CD4-positive, alpha-beta memory T cell (primary cell): ENCODE measurements at regions not wholly inside any gene's neighbourhood (a gene's known extent, or its start where the extent isn't known, plus 50 kb on each side); places are given as distances from the start of the nearest gene placed in this dataset.

Experiments used
- CTCF ChIA-PET: fragments of 350-600 bp; sonication (Branson Sonifier 250); formaldehyde crosslinking; loops from one replicate; lab custom pipeline; 2021; ENCODE audit warnings: inconsistent platforms; ENCODE audit not compliant: partially characterized antibody; lab: Charles Lee
- POLR2A ChIA-PET: fragments of 350-600 bp; sonication (Branson Sonifier 250); formaldehyde crosslinking; loops from one replicate; lab custom pipeline; 2021; ENCODE audit not compliant: partially characterized antibody; lab: Charles Lee
- DNase-seq, 5 donors: peaks; one replicate each; pipeline versions ENCODE4 v3.0.0 to v3.0.0-alpha.2; 2020 to 2022; ENCODE audit warnings: mixed read lengths in 1 of 5
- H3K27ac ChIP-seq: one replicate; pipeline ENCODE4 v1.7.0; 2013; ENCODE audit warnings: low read depth, low read length
- H3K27me3 ChIP-seq: 2 replicates; pipeline ENCODE4 v1.7.0; 2013; ENCODE audit warnings: mild to moderate bottlenecking, low read length, moderate library complexity; ENCODE audit not compliant: insufficient read depth
- H3K36me3 ChIP-seq: 2 replicates; pipeline ENCODE4 v1.7.0; 2013; ENCODE audit warnings: mild to moderate bottlenecking, low read length, moderate library complexity; ENCODE audit not compliant: insufficient read depth
- H3K4me1 ChIP-seq: 2 replicates; pipeline ENCODE4 v1.7.0; 2013; ENCODE audit warnings: mild to moderate bottlenecking, low read length, moderate library complexity; ENCODE audit not compliant: insufficient read depth
- H3K4me3 ChIP-seq, 2 donors: one replicate each; pipeline ENCODE4 v1.7.0; 2013; ENCODE audit warnings: low read length in 2 of 2, mild to moderate bottlenecking in 1 of 2
- H3K9me3 ChIP-seq, 2 donors: one replicate each; pipeline ENCODE4 v1.7.0; 2013; ENCODE audit warnings: low read length in 2 of 2, control low read depth in 1 of 2; ENCODE audit not compliant: control insufficient read depth in 1 of 2
- H3K27ac Mint-ChIP-seq, 7 donors: one replicate each; pipeline ENCODE4 v1.8.0; 2020 to 2021; ENCODE audit warnings: mixed read lengths in 7 of 7, mild to moderate bottlenecking in 6 of 7, inconsistent platforms in 3 of 7, moderate library complexity in 3 of 7
- H3K27me3 Mint-ChIP-seq, 2 donors: one replicate each; pipeline ENCODE4 v1.8.0; 2020 to 2021; ENCODE audit warnings: mixed read lengths in 2 of 2
- H3K36me3 Mint-ChIP-seq, 2 donors: one replicate each; pipeline ENCODE4 v1.8.0; 2020 to 2021; ENCODE audit warnings: mixed read lengths in 2 of 2, inconsistent platforms in 1 of 2, mild to moderate bottlenecking in 1 of 2
- H3K4me1 Mint-ChIP-seq, 4 donors: one replicate each; pipeline ENCODE4 v1.8.0; 2020 to 2021; ENCODE audit warnings: mixed read lengths in 4 of 4, mild to moderate bottlenecking in 1 of 4
- H3K4me3 Mint-ChIP-seq, 8 donors: one replicate each; pipeline ENCODE4 v1.8.0; 2020 to 2021; ENCODE audit warnings: mixed read lengths in 8 of 8, mild to moderate bottlenecking in 7 of 8, moderate library complexity in 6 of 8, inconsistent platforms in 3 of 8
- H3K9me3 Mint-ChIP-seq, 8 donors: one replicate each; pipeline ENCODE4 v1.8.0; 2020 to 2021; ENCODE audit warnings: mixed read lengths in 8 of 8, mild to moderate bottlenecking in 5 of 8, inconsistent platforms in 3 of 8, moderate library complexity in 1 of 8
- intact Hi-C: fragments of 100-400 bp; cut with micrococcal nuclease; formaldehyde crosslinking; loops from one replicate; pipeline ENCODE4 v1.15.1; 2023

GRCh38 chr4:160869899-160870298, 1293.9 kb downstream of the FSTL5 start:
- H3K27ac ChIP-seq = no peak overlapping the region
- Mint-ChIP-seq H3K27ac (no peak overlapping the region), H3K4me3 (no peak overlapping the region), H3K27me3 (no peaks in the 10 kb centered on the region), H3K9me3 (peaks cover 0 to 10% (median 5%) of the 10 kb centered on the region in 8 donors), H3K36me3 (no peaks in the 10 kb centered on the region), H3K4me1 (no peaks in the 10 kb centered on the region)
- H3K4me3 ChIP-seq = no peak overlapping the region
- ChIA-PET CTCF (no interaction called here), POLR2A (no interaction called here)
- intact Hi-C loops = no loop called here
- DNase-seq = no peak
- H3K36me3 ChIP-seq = no peaks in the 10 kb centered on the region
- H3K4me1 ChIP-seq = no peaks in the 10 kb centered on the region
- H3K9me3 ChIP-seq = no peaks in the 10 kb centered on the region
- no peaks in the 10 kb centered on the region for H3K27me3 ChIP-seq

GRCh38 chr4:160872491-160872890, 1291.3 kb downstream of the FSTL5 start:
- intact Hi-C loops = no loop called here
- H3K27me3 ChIP-seq = no peaks in the 10 kb centered on the region
- Mint-ChIP-seq H3K27ac (no peak overlapping the region), H3K4me3 (no peak overlapping the region), H3K4me1 (no peaks in the 10 kb centered on the region), H3K9me3 (peaks cover 2 to 20% (median 10%) of the 10 kb centered on the region in 8 donors), H3K27me3 (no peaks in the 10 kb centered on the region), H3K36me3 (no peaks in the 10 kb centered on the region)
- H3K27ac ChIP-seq = no peak overlapping the region
- no peaks in the 10 kb centered on the region for H3K9me3 ChIP-seq
- no peak for DNase-seq
- H3K4me3 ChIP-seq = no peak overlapping the region
- CTCF ChIA-PET = no interaction called here
- no peaks in the 10 kb centered on the region for H3K36me3 ChIP-seq
- POLR2A ChIA-PET = no interaction called here
- no peaks in the 10 kb centered on the region for H3K4me1 ChIP-seq

- Histone ChIP-seq H3K9me3 (no peaks in the 10 kb centered on the region), H3K4me1 (no peaks in the 10 kb centered on the region), H3K27me3 (no peaks in the 10 kb centered on the region), H3K36me3 (no peaks in the 10 kb centered on the region), H3K4me3 (no peak overlapping the region), H3K27ac (no peak overlapping the region)
- Mint-ChIP-seq H3K4me3 (peak overlapping the region in 1 of 8 donors; percentile 41), H3K36me3 (no peaks in the 10 kb centered on the region), H3K9me3 (peaks cover under 1 to 19% (median 10%) of the 10 kb centered on the region in 8 donors), H3K27ac (no peak overlapping the region), H3K27me3 (no peaks in the 10 kb centered on the region), H3K4me1 (no peaks in the 10 kb centered on the region)
- DNase-seq = no peak
- intact Hi-C loops = no loop called here
- ChIA-PET POLR2A (no interaction called here), CTCF (no interaction called here)
Measured at GRCh38 chr4:160877087-160877790, 1286.6 kb downstream of the FSTL5 start.

- ChIA-PET POLR2A (no interaction called here), CTCF (no interaction called here)
- intact Hi-C loops = no loop called here
- Histone ChIP-seq H3K27ac (no peak overlapping the region), H3K36me3 (no peaks in the 10 kb centered on the region), H3K4me3 (no peak overlapping the region), H3K4me1 (no peaks in the 10 kb centered on the region), H3K27me3 (no peaks in the 10 kb centered on the region), H3K9me3 (no peaks in the 10 kb centered on the region)
- Mint-ChIP-seq H3K27me3 (no peaks in the 10 kb centered on the region), H3K9me3 (peaks cover 6 to 19% (median 12%) of the 10 kb centered on the region in 8 donors), H3K27ac (no peak overlapping the region), H3K36me3 (no peaks in the 10 kb centered on the region), H3K4me3 (no peak overlapping the region), H3K4me1 (no peaks in the 10 kb centered on the region)
- no peak for DNase-seq
Measured at GRCh38 chr4:160880180-160880579, 1283.6 kb downstream of the FSTL5 start.

GRCh38 chr4:160887668-160888067, 1276.1 kb downstream of the FSTL5 start:
- no peak overlapping the region for H3K27ac Mint-ChIP-seq
- peaks cover 0 to 7% (median 3%) of the 10 kb centered on the region in 8 donors for H3K9me3 Mint-ChIP-seq
- no peaks in the 10 kb centered on the region for H3K27me3 Mint-ChIP-seq
- H3K4me1 Mint-ChIP-seq = no peaks in the 10 kb centered on the region
- no peaks in the 10 kb centered on the region for H3K4me1 ChIP-seq
- no peaks in the 10 kb centered on the region for H3K27me3 ChIP-seq
- no peak for DNase-seq
- no peak overlapping the region for H3K27ac ChIP-seq
- intact Hi-C loops = no loop called here
- H3K36me3 Mint-ChIP-seq = no peaks in the 10 kb centered on the region
- H3K36me3 ChIP-seq = no peaks in the 10 kb centered on the region
- ChIA-PET CTCF (no interaction called here), POLR2A (no interaction called here)
- H3K9me3 ChIP-seq = no peaks in the 10 kb centered on the region
- no peak overlapping the region for H3K4me3 ChIP-seq
- no peak overlapping the region for H3K4me3 Mint-ChIP-seq

GRCh38 chr4:160894128-160894527, 1269.7 kb downstream of the FSTL5 start:
- Mint-ChIP-seq H3K27me3 (no peaks in the 10 kb centered on the region), H3K4me3 (no peak overlapping the region)

GRCh38 chr4:160894809-160895208, 1269.0 kb downstream of the FSTL5 start:
- CTCF ChIA-PET = no interaction called here

More at GRCh38 chr4:160894128-160894527, 1269.7 kb downstream of the FSTL5 start:
- Histone ChIP-seq H3K9me3 (no peaks in the 10 kb centered on the region), H3K36me3 (no peaks in the 10 kb centered on the region), H3K4me3 (no peak overlapping the region), H3K27ac (no peak overlapping the region), H3K27me3 (no peaks in the 10 kb centered on the region), H3K4me1 (no peaks in the 10 kb centered on the region)
- ChIA-PET POLR2A (no interaction called here), CTCF (no interaction called here)
- no peaks in the 10 kb centered on the region for H3K4me1 Mint-ChIP-seq
- no peaks in the 10 kb centered on the region for H3K36me3 Mint-ChIP-seq
- intact Hi-C loops = no loop called here
- no peak overlapping the region for H3K27ac Mint-ChIP-seq
- peaks cover 0 to 10% (median 3%) of the 10 kb centered on the region in 8 donors for H3K9me3 Mint-ChIP-seq
- no peak for DNase-seq

More at GRCh38 chr4:160894809-160895208, 1269.0 kb downstream of the FSTL5 start:
- H3K36me3 ChIP-seq = no peaks in the 10 kb centered on the region
- H3K4me1 Mint-ChIP-seq = no peaks in the 10 kb centered on the region
- H3K36me3 Mint-ChIP-seq = no peaks in the 10 kb centered on the region
- no peaks in the 10 kb centered on the region for H3K4me1 ChIP-seq
- H3K4me3 Mint-ChIP-seq = no peak overlapping the region
- H3K27me3 Mint-ChIP-seq = no peaks in the 10 kb centered on the region
- H3K9me3 ChIP-seq = no peaks in the 10 kb centered on the region
- no peak overlapping the region for H3K27ac ChIP-seq
- H3K4me3 ChIP-seq = no peak overlapping the region
- intact Hi-C loops = no loop called here
- peaks cover 0 to 12% (median 3%) of the 10 kb centered on the region in 8 donors for H3K9me3 Mint-ChIP-seq
- H3K27me3 ChIP-seq = no peaks in the 10 kb centered on the region
- no peak overlapping the region for H3K27ac Mint-ChIP-seq
- POLR2A ChIA-PET = no interaction called here
- DNase-seq = no peak
